PFSK-1 (cell line): ENCODE measurements at regions not wholly inside any gene's neighbourhood (a gene's known extent, or its start where the extent isn't known, plus 50 kb on each side); places are given as distances from the start of the nearest gene placed in this dataset.

Experiments used
- FOXP2 ChIP-seq: optimal IDR thresholded peaks from 2 replicates; pipeline ENCODE3; 2011; ENCODE audit warnings: borderline replicate concordance, control low read depth, inconsistent platforms; ENCODE audit not compliant: insufficient read depth; ENCODE audit errors: extremely low read length, extremely low read depth
- POLR2AphosphoS5 ChIP-seq: IDR thresholded peaks from 2 replicates; pipeline ENCODE4 v1.6.1; 2012; ENCODE audit warnings: low read depth, mild to moderate bottlenecking, control low read depth, low read length, moderate library complexity
- REST ChIP-seq, 2 experiments: IDR thresholded peaks; 2 replicates each; pipeline versions ENCODE4 v1.6.1 to v1.8.0; 2011 to 2012; ENCODE audit warnings: low read depth in 2 of 2, low read length in 2 of 2, control low read depth in 1 of 2, inconsistent platforms in 1 of 2, mild to moderate bottlenecking in 1 of 2, moderate library complexity in 1 of 2; ENCODE audit not compliant: insufficient read depth in 1 of 2
- SIN3A ChIP-seq: IDR thresholded peaks from 2 replicates; pipeline ENCODE4 v1.6.1; 2012; ENCODE audit warnings: mild to moderate bottlenecking, low read length, moderate library complexity, borderline replicate concordance; ENCODE audit not compliant: insufficient read depth
- TAF1 ChIP-seq: IDR thresholded peaks from 2 replicates; pipeline ENCODE4 v1.6.1; 2012; ENCODE audit warnings: low read length, control low read depth, borderline replicate concordance; ENCODE audit not compliant: insufficient read depth

- no peak for TF ChIP-seq POLR2AphosphoS5
- no peak for TF ChIP-seq TAF1
- TF ChIP-seq SIN3A, result no peak
- TF ChIP-seq REST (IDR thresholded peaks at IDR 0.05; ENCODE audit: insufficient read depth in 1 of 2, low read depth in 2 of 2, low read length in 2 of 2), result no peak
- no peak for TF ChIP-seq FOXP2
Observed at GRCh38 chr13:83557845-83558244, 324.4 kb downstream of the SLITRK1 start.

GRCh38 chr13:83549671-83550070 lies 332.6 kb downstream of the SLITRK1 start:
- TF ChIP-seq POLR2AphosphoS5, result no peak
- no peak for TF ChIP-seq SIN3A
- TF ChIP-seq TAF1, result no peak
- TF ChIP-seq REST (IDR thresholded peaks at IDR 0.05; ENCODE audit: insufficient read depth in 1 of 2, low read depth in 2 of 2, low read length in 2 of 2), result no peak
- TF ChIP-seq FOXP2, result no peak

GRCh38 chr13:83547043-83547442 lies 335.2 kb downstream of the SLITRK1 start:
- TF ChIP-seq REST (IDR thresholded peaks at IDR 0.05; ENCODE audit: insufficient read depth in 1 of 2, low read depth in 2 of 2, low read length in 2 of 2), result no peak
- TF ChIP-seq FOXP2, result no peak
- no peak for TF ChIP-seq SIN3A
- TF ChIP-seq POLR2AphosphoS5, result no peak
- TF ChIP-seq TAF1, result no peak

- no peak for TF ChIP-seq TAF1
- TF ChIP-seq SIN3A, result no peak
- no peak for TF ChIP-seq FOXP2
- TF ChIP-seq REST (IDR thresholded peaks at IDR 0.05; ENCODE audit: insufficient read depth in 1 of 2, low read depth in 2 of 2, low read length in 2 of 2), result no peak
- no peak for TF ChIP-seq POLR2AphosphoS5
Observed at GRCh38 chr13:83546476-83546875, 335.8 kb downstream of the SLITRK1 start.

GRCh38 chr13:83538636-83539035 lies 343.6 kb downstream of the SLITRK1 start:
- TF ChIP-seq REST (IDR thresholded peaks at IDR 0.05; ENCODE audit: insufficient read depth in 1 of 2, low read depth in 2 of 2, low read length in 2 of 2) (no peak), FOXP2 (no peak), TAF1 (no peak), POLR2AphosphoS5 (no peak), SIN3A (no peak)
